WTC11 (cell line): ENCODE measurements at regions not wholly inside any gene's neighbourhood (a gene's known extent, or its start where the extent isn't known, plus 50 kb on each side); places are given as distances from the start of the nearest gene placed in this dataset.

Source experiments
- ATAC-seq: fragments of 200-7000 bp; cut with Tn5 transposase; 2 replicates; pipeline ENCODE4 v1.10.0; 2021; ENCODE audit warnings: mild to moderate bottlenecking, moderate library complexity
- CTCF ChIA-PET: fragments of 300-600 bp; sonication (Branson Sonifier 250); formaldehyde crosslinking; loops from one replicate; lab custom pipeline; 2021; ENCODE audit warnings: antibody characterized with exemption; lab: Charles Lee
- POLR2A ChIA-PET: fragments of 350-600 bp; sonication (Branson Sonifier 250); formaldehyde crosslinking; loops from one replicate; lab custom pipeline; 2021; ENCODE audit warnings: antibody characterized with exemption; lab: Charles Lee
- DNase-seq: peaks from one replicate; pipeline ENCODE4 v3.0.0; 2021; ENCODE audit warnings: low spot score
- H3K27ac Mint-ChIP-seq: 2 replicates; pipeline ENCODE4 v1.8.0; 2021; ENCODE audit warnings: mixed read lengths
- H3K27me3 Mint-ChIP-seq: 2 replicates; pipeline ENCODE4 v1.8.0; 2021; ENCODE audit warnings: low read depth, mild to moderate bottlenecking, moderate library complexity, mixed read lengths
- H3K36me3 Mint-ChIP-seq: 2 replicates; pipeline ENCODE4 v1.8.0; 2021; ENCODE audit warnings: mixed read lengths
- H3K4me1 Mint-ChIP-seq: 2 replicates; pipeline ENCODE4 v1.8.0; 2022; ENCODE audit warnings: mixed read lengths
- H3K4me3 Mint-ChIP-seq: 2 replicates; pipeline ENCODE4 v1.8.0; 2021; ENCODE audit warnings: mild to moderate bottlenecking, moderate library complexity, mixed read lengths
- H3K9me3 Mint-ChIP-seq: 2 replicates; pipeline ENCODE4 v1.8.0; 2021; ENCODE audit warnings: mixed read lengths
- ATF6 ChIP-seq: sonication (generic); formaldehyde crosslinking; IDR thresholded peaks from 2 replicates; pipeline ENCODE4 v1.8.1; 2023; ENCODE audit warnings: mild to moderate bottlenecking, missing genetic modification reagents
- CTCF ChIP-seq: fragments of 200-600 bp; IDR thresholded peaks from 2 replicates; pipeline ENCODE4 v1.8.0; 2022; ENCODE audit warnings: antibody characterized with exemption
- HMGA2 ChIP-seq: fragments of 250-450 bp; sonication (Bioruptor Pico); IDR thresholded peaks from 2 replicates; pipeline ENCODE4 v1.4.0; 2021; ENCODE audit warnings: mild to moderate bottlenecking, moderate library complexity
- JUN ChIP-seq: sonication (generic); formaldehyde crosslinking; IDR thresholded peaks from 2 replicates; pipeline ENCODE4 v1.8.0; 2023; ENCODE audit warnings: mild to moderate bottlenecking, missing genetic modification reagents
- MLX ChIP-seq: sonication (generic); formaldehyde crosslinking; IDR thresholded peaks from 2 replicates; pipeline ENCODE4 v1.8.1; 2023; ENCODE audit warnings: mild to moderate bottlenecking, missing genetic modification reagents, moderate library complexity
- MYBL2 ChIP-seq: sonication (generic); formaldehyde crosslinking; IDR thresholded peaks from 2 replicates; pipeline ENCODE4 v1.8.1; 2023; ENCODE audit warnings: mild to moderate bottlenecking, moderate library complexity, missing genetic modification reagents
- NFATC4 ChIP-seq: fragments of 250-450 bp; sonication (Bioruptor Pico); IDR thresholded peaks from 2 replicates; pipeline ENCODE4 v1.9.0; 2021; ENCODE audit warnings: mild to moderate bottlenecking
- NR1H2 ChIP-seq: sonication (generic); formaldehyde crosslinking; IDR thresholded peaks from 2 replicates; pipeline ENCODE4 v1.9.0; 2021; ENCODE audit warnings: mild to moderate bottlenecking, moderate library complexity, missing genetic modification reagents
- NR2C2 ChIP-seq: sonication (generic); formaldehyde crosslinking; IDR thresholded peaks from 2 replicates; pipeline ENCODE4 v1.8.0; 2022; ENCODE audit warnings: mild to moderate bottlenecking, missing genetic modification reagents
- NR3C1 ChIP-seq: sonication (generic); formaldehyde crosslinking; conservative IDR thresholded peaks from 2 replicates; pipeline ENCODE4 v1.8.1; 2023; ENCODE audit warnings: low read depth, mild to moderate bottlenecking, missing genetic modification reagents
- PRRX2 ChIP-seq: fragments of 250-450 bp; sonication (Bioruptor Pico); IDR thresholded peaks from 2 replicates; pipeline ENCODE4 v1.8.0; 2021; ENCODE audit warnings: mild to moderate bottlenecking
- RORB ChIP-seq: fragments of 250-450 bp; sonication (Bioruptor Pico); IDR thresholded peaks from 2 replicates; pipeline ENCODE4 v1.9.0; 2021; ENCODE audit warnings: mild to moderate bottlenecking
- TCF7 ChIP-seq: sonication (generic); formaldehyde crosslinking; IDR thresholded peaks from 2 replicates; pipeline ENCODE4 v1.8.0; 2022; ENCODE audit warnings: mild to moderate bottlenecking, low read depth, missing genetic modification reagents, moderate library complexity
- ZNF121 ChIP-seq: sonication (generic); formaldehyde crosslinking; IDR thresholded peaks from 2 replicates; pipeline ENCODE4 v1.8.0; 2023; ENCODE audit warnings: missing genetic modification reagents
- ZNF396 ChIP-seq: fragments of 250-450 bp; sonication (Bioruptor Pico); IDR thresholded peaks from 2 replicates; pipeline ENCODE4 v1.8.0; 2021; ENCODE audit warnings: mild to moderate bottlenecking, moderate library complexity, borderline replicate concordance
- ZSCAN18 ChIP-seq: fragments of 250-450 bp; sonication (Bioruptor Pico); IDR thresholded peaks from 2 replicates; pipeline ENCODE4 v2.1.2; 2022; ENCODE audit warnings: mild to moderate bottlenecking, moderate library complexity
- TF ChIP-seq, protein P1 (sequence below): fragments of 250-450 bp; sonication (Bioruptor Pico); IDR thresholded peaks from 2 replicates; pipeline ENCODE4 v1.9.0; 2021; ENCODE audit warnings: mild to moderate bottlenecking
- TF ChIP-seq, protein P2 (sequence below): sonication (generic); formaldehyde crosslinking; IDR thresholded peaks from 2 replicates; pipeline ENCODE4 v1.8.0; 2022; ENCODE audit warnings: mild to moderate bottlenecking, missing genetic modification reagents
- TF ChIP-seq, protein P3 (sequence below): sonication (generic); formaldehyde crosslinking; IDR thresholded peaks from 2 replicates; pipeline ENCODE4 v1.8.1; 2023; ENCODE audit warnings: mild to moderate bottlenecking, missing genetic modification reagents, moderate library complexity
- TF ChIP-seq, protein P4 (sequence below): fragments of 250-450 bp; sonication (Bioruptor Pico); conservative IDR thresholded peaks from 2 replicates; pipeline ENCODE4 v1.9.0; 2021; ENCODE audit warnings: mild to moderate bottlenecking

DNA sequence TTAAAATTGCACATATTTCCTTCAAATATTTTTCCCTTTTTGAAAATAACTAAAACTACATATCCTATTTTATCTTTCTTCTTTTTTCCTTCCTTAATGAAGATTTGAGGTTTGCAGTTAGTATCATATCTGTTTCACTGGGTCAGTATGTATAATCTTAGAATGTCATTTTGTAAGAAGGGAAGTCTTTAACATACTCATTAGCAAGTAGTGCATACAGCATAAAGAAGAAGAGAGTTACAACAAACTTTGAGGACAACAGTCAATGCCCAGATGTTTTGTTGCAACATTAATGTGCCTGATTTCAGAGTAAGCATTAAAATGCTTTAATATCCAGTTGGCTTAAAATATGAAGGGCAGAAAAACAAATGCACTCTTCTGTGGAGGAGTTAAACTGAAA is 176.9 kb upstream of the FBXO33 start (continued):
- TF ChIP-seq JUN (CRISPR knock-in tag) (no peak), ZSCAN18 (CRISPR knock-in tag) (no peak), NR1H2 (CRISPR knock-in tag) (no peak), NR2C2 (CRISPR knock-in tag) (no peak)
- TF ChIP-seq, protein P1, sequence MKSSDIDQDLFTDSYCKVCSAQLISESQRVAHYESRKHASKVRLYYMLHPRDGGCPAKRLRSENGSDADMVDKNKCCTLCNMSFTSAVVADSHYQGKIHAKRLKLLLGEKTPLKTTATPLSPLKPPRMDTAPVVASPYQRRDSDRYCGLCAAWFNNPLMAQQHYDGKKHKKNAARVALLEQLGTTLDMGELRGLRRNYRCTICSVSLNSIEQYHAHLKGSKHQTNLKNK (CRISPR knock-in tag), result no peak
- TF ChIP-seq, all 79 proteins: peak for 0

GRCh38 chr14:39607978-39608377 is 175.7 kb upstream of the FBXO33 start:
- Mint-ChIP-seq H3K27ac (no peak overlapping the region), H3K4me1 (no peaks in the 10 kb centered on the region), H3K4me3 (no peak overlapping the region), H3K36me3 (no peaks in the 10 kb centered on the region), H3K9me3 (peaks cover 9% of the 10 kb centered on the region), H3K27me3 (no peaks in the 10 kb centered on the region)
- CTCF ChIA-PET, result no interaction called here
- DNase-seq (no peak), ATAC-seq (no peak)
- POLR2A ChIA-PET, result interaction anchor here (0.6 kb wide), 1 partner anchor 307 kb away, joined by 3 read pairs; no protein-coding TSS in a partner anchor
- no peak for TF ChIP-seq ZNF396
- no peak for TF ChIP-seq RORB
- TF ChIP-seq PRRX2, result no peak
- TF ChIP-seq, protein P2, sequence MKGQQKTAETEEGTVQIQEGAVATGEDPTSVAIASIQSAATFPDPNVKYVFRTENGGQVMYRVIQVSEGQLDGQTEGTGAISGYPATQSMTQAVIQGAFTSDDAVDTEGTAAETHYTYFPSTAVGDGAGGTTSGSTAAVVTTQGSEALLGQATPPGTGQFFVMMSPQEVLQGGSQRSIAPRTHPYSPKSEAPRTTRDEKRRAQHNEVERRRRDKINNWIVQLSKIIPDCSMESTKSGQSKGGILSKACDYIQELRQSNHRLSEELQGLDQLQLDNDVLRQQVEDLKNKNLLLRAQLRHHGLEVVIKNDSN (CRISPR knock-in tag), result no peak
- TF ChIP-seq NR3C1 (CRISPR knock-in tag), result no peak
- no peak for TF ChIP-seq ATF6 (CRISPR knock-in tag)
- no peak for TF ChIP-seq TCF7 (CRISPR knock-in tag)
- no peak for TF ChIP-seq MLX (CRISPR knock-in tag)
- TF ChIP-seq, protein P3, sequence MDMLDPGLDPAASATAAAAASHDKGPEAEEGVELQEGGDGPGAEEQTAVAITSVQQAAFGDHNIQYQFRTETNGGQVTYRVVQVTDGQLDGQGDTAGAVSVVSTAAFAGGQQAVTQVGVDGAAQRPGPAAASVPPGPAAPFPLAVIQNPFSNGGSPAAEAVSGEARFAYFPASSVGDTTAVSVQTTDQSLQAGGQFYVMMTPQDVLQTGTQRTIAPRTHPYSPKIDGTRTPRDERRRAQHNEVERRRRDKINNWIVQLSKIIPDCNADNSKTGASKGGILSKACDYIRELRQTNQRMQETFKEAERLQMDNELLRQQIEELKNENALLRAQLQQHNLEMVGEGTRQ (CRISPR knock-in tag), result no peak
- no peak for TF ChIP-seq CTCF
- no peak for TF ChIP-seq HMGA2
- TF ChIP-seq, protein P4, sequence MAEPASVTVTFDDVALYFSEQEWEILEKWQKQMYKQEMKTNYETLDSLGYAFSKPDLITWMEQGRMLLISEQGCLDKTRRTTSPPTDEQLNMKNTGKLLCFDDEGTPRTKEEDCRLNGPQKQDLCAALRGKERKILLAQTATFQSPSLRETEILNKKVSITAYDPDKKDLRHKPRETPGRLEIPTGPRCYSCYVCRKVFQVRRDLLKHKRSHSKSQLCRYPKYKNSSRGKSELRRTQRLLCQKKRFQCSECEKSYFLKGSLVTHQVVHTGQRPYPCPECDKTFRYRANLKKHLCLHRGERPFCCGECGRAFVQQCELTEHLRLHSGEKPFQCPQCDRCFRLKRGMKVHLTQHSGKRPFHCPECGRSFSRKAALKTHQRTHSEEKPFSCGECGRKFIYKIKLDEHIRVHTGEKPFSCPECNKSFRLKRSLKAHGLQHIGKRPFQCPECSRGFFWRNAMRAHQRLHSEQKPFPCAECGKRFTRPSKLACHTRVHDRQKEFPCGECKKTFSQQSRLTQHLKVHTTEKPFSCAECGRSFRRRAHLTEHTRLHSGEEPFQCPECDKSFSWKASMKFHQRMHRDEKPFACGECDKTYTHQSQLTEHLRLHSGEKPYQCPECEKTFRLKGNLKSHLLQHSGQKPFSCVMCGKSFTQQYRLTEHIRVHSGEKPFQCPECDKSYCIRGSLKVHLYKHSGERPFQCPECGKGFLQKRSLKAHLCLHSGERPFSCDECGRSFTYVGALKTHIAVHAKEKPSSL, result no peak
- TF ChIP-seq ZNF121, result no peak
- TF ChIP-seq MYBL2, result no peak
- TF ChIP-seq NFATC4 (CRISPR knock-in tag), result no peak
